ENCODE measurements at regions not wholly inside any gene's neighbourhood (a gene's known extent, or its start where the extent isn't known, plus 50 kb on each side); places are given as distances from the start of the nearest gene placed in this dataset.
"Not testable (repeated sequence)": the region's sequence is repeated elsewhere in the genome, so short reads cannot be mapped to it uniquely, and the experiment has no call there.

GRCh38 chr20:51272401-51272800 lies 249.5 kb upstream of the KCNG1 start:
- no peak for TF ChIP-seq CTCF (IDR thresholded peaks at IDR 0.05; ENCODE audit: low read depth, low read length)
- H3K4me3 ChIP-seq (replicated peaks in 1 of 2; ENCODE audit: low read depth in 2 of 2, low read length in 2 of 2): no peak overlapping the region
- peak; percentile 54 to 83 for DNase-seq (ENCODE audit: low read depth in 2 of 2)

GRCh38 chr20:51271931-51272330 lies 249.0 kb upstream of the KCNG1 start:
- H3K4me3 ChIP-seq (replicated peaks in 1 of 2; ENCODE audit: low read depth in 2 of 2, low read length in 2 of 2): no peak overlapping the region
- no peak for DNase-seq (ENCODE audit: low read depth in 2 of 2)
- no peak for TF ChIP-seq CTCF (IDR thresholded peaks at IDR 0.05; ENCODE audit: low read depth, low read length)

- not testable (repeated sequence) for DNase-seq (ENCODE audit: low read depth in 2 of 2); H3K4me3 ChIP-seq (replicated peaks in 1 of 2; ENCODE audit: low read depth in 2 of 2, low read length in 2 of 2)
Observed at GRCh38 chr20:51271289-51271688, 248.4 kb upstream of the KCNG1 start.

- no peak for DNase-seq (ENCODE audit: low read depth in 2 of 2)
- no peak for TF ChIP-seq CTCF (IDR thresholded peaks at IDR 0.05; ENCODE audit: low read depth, low read length)
- no peak overlapping the region for H3K4me3 ChIP-seq (replicated peaks in 1 of 2; ENCODE audit: low read depth in 2 of 2, low read length in 2 of 2)
Observed at GRCh38 chr20:51269671-51270070, 246.8 kb upstream of the KCNG1 start.

- H3K4me3 ChIP-seq (replicated peaks in 1 of 2; ENCODE audit: low read depth in 2 of 2, low read length in 2 of 2): no peak overlapping the region
- no peak for DNase-seq (ENCODE audit: low read depth in 2 of 2)
- no peak for TF ChIP-seq CTCF (IDR thresholded peaks at IDR 0.05; ENCODE audit: low read depth, low read length)
Observed at GRCh38 chr20:51267679-51268078, 244.8 kb upstream of the KCNG1 start.

- TF ChIP-seq CTCF (IDR thresholded peaks at IDR 0.05; ENCODE audit: low read depth, low read length): no peak
- no peak overlapping the region for H3K4me3 ChIP-seq (replicated peaks in 1 of 2; ENCODE audit: low read depth in 2 of 2, low read length in 2 of 2)
- DNase-seq (ENCODE audit: low read depth in 2 of 2): no peak
Observed at GRCh38 chr20:51266353-51266752, 243.4 kb upstream of the KCNG1 start.

DNA sequence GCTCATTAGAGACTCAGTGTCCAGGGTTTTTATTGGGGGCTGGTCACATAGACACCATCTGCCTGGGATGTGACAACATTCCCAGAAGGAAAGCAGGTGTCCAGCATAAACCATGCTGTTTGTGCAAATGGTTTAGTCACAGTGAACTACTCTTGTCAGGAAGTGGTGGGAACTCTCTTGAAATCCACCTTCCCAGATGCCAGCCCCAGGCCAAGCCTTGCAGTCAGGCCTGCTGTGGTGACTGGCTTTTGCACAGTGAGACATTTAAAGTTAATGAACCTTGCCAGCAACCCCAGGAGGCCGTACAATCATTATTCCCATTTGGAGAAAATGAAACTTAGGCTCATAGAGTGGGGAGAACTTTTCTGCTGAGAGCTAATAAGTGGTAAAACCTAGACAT lies 242.5 kb upstream of the KCNG1 start:
- DNase-seq (ENCODE audit: low read depth in 2 of 2): no peak
- H3K4me3 ChIP-seq (replicated peaks in 1 of 2; ENCODE audit: low read depth in 2 of 2, low read length in 2 of 2): no peak overlapping the region
- no peak for TF ChIP-seq CTCF (IDR thresholded peaks at IDR 0.05; ENCODE audit: low read depth, low read length)

Measured in cardiac fibroblast (primary cell).